ENCODE measurements at regions not wholly inside any gene's neighbourhood (a gene's known extent, or its start where the extent isn't known, plus 50 kb on each side); places are given as distances from the start of the nearest gene placed in this dataset.

- no peak for TF ChIP-seq CTCF (IDR thresholded peaks at IDR 0.05; ENCODE audit: insufficient read depth, low read depth, low read length)
- no peak for TF ChIP-seq EZH2 (IDR thresholded peaks at IDR 0.05; ENCODE audit: insufficient read depth, low read length)
These were observed 183.3 kb upstream of the INTU start for GRCh38 chr4:127449449-127449848.
